PFSK-1 (cell line): ENCODE measurements at regions not wholly inside any gene's neighbourhood (a gene's known extent, or its start where the extent isn't known, plus 50 kb on each side); places are given as distances from the start of the nearest gene placed in this dataset.

Experiments
- FOXP2 ChIP-seq: optimal IDR thresholded peaks from 2 replicates; pipeline ENCODE3; 2011; ENCODE audit warnings: borderline replicate concordance, control low read depth, inconsistent platforms; ENCODE audit not compliant: insufficient read depth; ENCODE audit errors: extremely low read length, extremely low read depth
- POLR2AphosphoS5 ChIP-seq: IDR thresholded peaks from 2 replicates; pipeline ENCODE4 v1.6.1; 2012; ENCODE audit warnings: low read depth, mild to moderate bottlenecking, control low read depth, low read length, moderate library complexity
- REST ChIP-seq, 2 experiments: IDR thresholded peaks; 2 replicates each; pipeline versions ENCODE4 v1.6.1 to v1.8.0; 2011 to 2012; ENCODE audit warnings: low read depth in 2 of 2, low read length in 2 of 2, control low read depth in 1 of 2, inconsistent platforms in 1 of 2, mild to moderate bottlenecking in 1 of 2, moderate library complexity in 1 of 2; ENCODE audit not compliant: insufficient read depth in 1 of 2
- SIN3A ChIP-seq: IDR thresholded peaks from 2 replicates; pipeline ENCODE4 v1.6.1; 2012; ENCODE audit warnings: mild to moderate bottlenecking, low read length, moderate library complexity, borderline replicate concordance; ENCODE audit not compliant: insufficient read depth
- TAF1 ChIP-seq: IDR thresholded peaks from 2 replicates; pipeline ENCODE4 v1.6.1; 2012; ENCODE audit warnings: low read length, control low read depth, borderline replicate concordance; ENCODE audit not compliant: insufficient read depth

GRCh38 chr4:30867427-30867826 lies 147.3 kb downstream of the PCDH7 start:
- TF ChIP-seq SIN3A (no peak), POLR2AphosphoS5 (no peak), FOXP2 (no peak), TAF1 (no peak), REST (IDR thresholded peaks at IDR 0.05; ENCODE audit: insufficient read depth in 1 of 2, low read depth in 2 of 2, low read length in 2 of 2) (no peak)

GRCh38 chr4:30868111-30868895 lies 148.1 kb downstream of the PCDH7 start:
- TF ChIP-seq TAF1 (no peak), SIN3A (no peak), FOXP2 (no peak), REST (IDR thresholded peaks at IDR 0.05; ENCODE audit: insufficient read depth in 1 of 2, low read depth in 2 of 2, low read length in 2 of 2) (no peak)

GRCh38 chr4:30870513-30870912 lies 150.3 kb downstream of the PCDH7 start:
- TF ChIP-seq FOXP2 = no peak
- TF ChIP-seq POLR2AphosphoS5 = no peak
- no peak for TF ChIP-seq SIN3A
- no peak for TF ChIP-seq TAF1
- no peak for TF ChIP-seq REST (IDR thresholded peaks at IDR 0.05; ENCODE audit: insufficient read depth in 1 of 2, low read depth in 2 of 2, low read length in 2 of 2)

- no peak for TF ChIP-seq FOXP2
- TF ChIP-seq TAF1 = no peak
- TF ChIP-seq POLR2AphosphoS5 = no peak
- TF ChIP-seq SIN3A = no peak
- TF ChIP-seq REST (IDR thresholded peaks at IDR 0.05; ENCODE audit: insufficient read depth in 1 of 2, low read depth in 2 of 2, low read length in 2 of 2) = no peak
Observed at GRCh38 chr4:30875658-30876269, 155.6 kb downstream of the PCDH7 start.
